Fibroblast of skin of right biceps (primary cell): ENCODE measurements at regions not wholly inside any gene's neighbourhood (a gene's known extent, or its start where the extent isn't known, plus 50 kb on each side); places are given as distances from the start of the nearest gene placed in this dataset.

Source experiments
- DNase-seq: peaks from one replicate; pipeline ENCODE4 v3.0.0-alpha.2; 2013

- peak; percentile 89 for DNase-seq
These were observed 94.3 kb downstream of the LIPG start for GRCh38 chr18:49656073-49656692.

DNA sequence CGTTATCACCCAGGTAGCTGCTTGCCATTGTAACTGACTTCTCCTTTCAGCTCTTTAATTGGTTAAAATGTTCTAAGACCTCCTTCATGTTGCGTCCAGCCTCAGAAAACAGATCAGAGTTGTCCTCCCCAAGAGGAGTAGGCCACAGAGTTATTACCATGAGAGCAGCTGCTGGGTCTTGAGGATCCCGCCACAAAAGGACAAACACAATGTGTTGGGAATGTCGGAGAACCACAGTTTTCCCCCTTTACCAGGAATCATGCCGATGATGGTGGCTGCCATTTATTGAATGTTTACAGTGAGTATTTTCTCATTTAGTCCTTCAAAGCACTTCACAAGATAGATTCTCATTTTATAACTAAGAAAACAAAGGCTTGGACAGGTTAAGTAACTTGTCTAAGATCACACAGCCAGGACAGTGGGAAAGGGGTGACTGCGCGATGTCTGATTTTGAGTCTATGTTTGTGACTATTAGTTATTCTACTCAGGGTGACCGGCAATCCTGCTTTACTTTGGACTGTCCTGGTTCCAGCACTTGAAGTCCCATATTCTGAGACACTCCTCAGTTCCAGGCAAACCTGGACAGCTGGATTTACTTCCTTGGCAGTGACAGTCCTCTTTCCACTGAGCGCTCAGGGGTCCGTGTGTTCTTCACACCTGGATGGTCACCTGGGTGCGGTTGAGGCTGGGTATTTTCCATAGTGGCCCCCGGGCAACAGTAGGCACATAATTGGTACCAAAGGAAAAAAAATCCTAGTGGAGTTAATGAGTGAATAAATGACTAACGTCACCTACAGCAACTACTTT lies 93.6 kb downstream of the LIPG start:
- no peak for DNase-seq

DNA sequence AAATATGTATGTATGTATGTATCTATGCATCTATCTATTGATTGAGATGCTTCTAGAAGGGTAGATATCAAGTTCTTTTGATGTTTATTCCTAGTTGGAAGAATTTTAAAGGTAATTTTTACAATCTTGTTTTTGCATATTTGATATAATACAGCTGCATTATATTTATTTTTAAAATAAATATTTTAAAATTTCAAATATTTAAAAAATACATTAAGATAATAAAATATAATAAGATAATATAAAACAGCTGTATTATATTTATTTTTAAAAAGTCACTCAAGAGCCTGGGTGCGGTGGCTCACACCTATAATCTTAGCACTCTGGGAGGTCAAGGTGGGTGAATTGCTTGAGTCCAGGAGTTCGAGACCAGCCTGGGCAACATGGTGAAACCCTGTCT lies 92.5 kb downstream of the LIPG start:
- DNase-seq, result no peak

- no peak for DNase-seq
These were observed 91.2 kb downstream of the LIPG start for GRCh38 chr18:49652881-49653724.

- no peak for DNase-seq
These were observed 89.2 kb downstream of the LIPG start for GRCh38 chr18:49651033-49651432.

DNA sequence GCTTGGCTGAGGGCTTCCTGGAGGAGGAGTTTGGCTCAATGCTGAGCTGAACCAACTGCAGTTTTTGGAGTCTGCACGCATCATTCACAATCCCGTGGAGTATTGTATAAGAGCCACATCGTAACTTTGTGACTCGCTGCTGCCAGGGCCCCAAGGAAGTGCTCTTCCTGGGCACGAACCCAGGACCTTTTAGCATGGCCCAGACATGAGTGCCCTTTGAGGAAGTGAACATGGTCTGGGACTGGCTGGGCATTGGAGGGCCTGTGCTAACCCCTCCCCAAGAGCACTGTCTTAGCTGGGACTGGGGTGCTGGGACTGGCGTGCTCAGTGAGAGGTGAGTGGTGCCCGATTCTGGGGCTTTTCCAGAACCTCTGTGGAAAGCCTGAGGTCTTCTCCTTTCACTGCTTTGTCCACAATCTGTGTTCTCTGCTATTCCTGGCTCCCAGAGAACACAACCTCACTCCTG lies 88.6 kb downstream of the LIPG start:
- no peak for DNase-seq

DNA sequence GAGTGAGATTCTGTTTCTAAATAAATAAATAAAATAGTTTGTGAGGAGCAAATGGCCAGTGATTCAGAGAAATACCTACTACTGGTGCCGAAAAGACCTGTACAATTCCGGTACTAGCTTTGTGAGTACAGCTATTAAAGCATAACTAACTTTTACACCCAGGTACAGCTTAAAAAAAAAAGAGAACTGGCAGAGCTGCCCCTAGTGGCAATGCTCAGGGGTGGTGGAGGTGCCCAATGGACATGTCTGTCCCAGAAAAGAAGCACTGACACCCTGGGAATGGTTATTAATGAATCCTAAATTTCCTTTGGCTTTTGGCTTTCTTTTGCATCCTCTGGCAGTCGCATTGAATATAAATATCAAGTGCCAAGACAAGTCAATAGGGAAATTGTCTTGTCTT lies 87.0 kb downstream of the LIPG start:
- no peak for DNase-seq
